ENCODE measurements at regions not wholly inside any gene's neighbourhood (a gene's known extent, or its start where the extent isn't known, plus 50 kb on each side); places are given as distances from the start of the nearest gene placed in this dataset.

GRCh38 chr1:70717211-70717610, 306.1 kb downstream of the CTH start:
- ATAC-seq, result no peak
- H3K79me2 ChIP-seq (ENCODE audit: control insufficient read depth, insufficient read depth, low read length), result no peaks in the 10 kb centered on the region
- no peaks in the 10 kb centered on the region for H3K27me3 ChIP-seq (replicated peaks in 1 of 2; ENCODE audit: control insufficient read depth in 2 of 2, insufficient read depth in 2 of 2, low read length in 1 of 2)
- no peaks in the 10 kb centered on the region for H3K9me3 ChIP-seq (replicated peaks; ENCODE audit: control insufficient read depth, insufficient read depth, low read length)
- no peak for TF ChIP-seq BCL11A (IDR thresholded peaks at IDR 0.05; ENCODE audit: low read depth, low read length)
- TF ChIP-seq RCOR1 (conservative IDR thresholded peaks at IDR 0.05; ENCODE audit: low read depth, low read length), result no peak
- TF ChIP-seq POU2F2 (IDR thresholded peaks at IDR 0.05; ENCODE audit: borderline replicate concordance, low read depth, low read length), result no peak
- TF ChIP-seq JUND (IDR thresholded peaks at IDR 0.05; ENCODE audit: low read depth, low read length), result no peak
- no peak for TF ChIP-seq CREB1 (IDR thresholded peaks at IDR 0.05; ENCODE audit: low read depth)
- TF ChIP-seq CREM (IDR thresholded peaks at IDR 0.05; ENCODE audit: low read depth), result no peak
- no peak for TF ChIP-seq IKZF2 (IDR thresholded peaks at IDR 0.05)
- no peak for TF ChIP-seq NBN (IDR thresholded peaks at IDR 0.05)
- TF ChIP-seq SPI1 (IDR thresholded peaks at IDR 0.05; ENCODE audit: borderline replicate concordance, insufficient read depth, low read depth, low read length), result no peak
- no peak for TF ChIP-seq ZBTB4 (CRISPR knock-in tag; IDR thresholded peaks at IDR 0.05)
- no peak for TF ChIP-seq WRNIP1 (IDR thresholded peaks at IDR 0.05; ENCODE audit: borderline replicate concordance, low read depth, low read length)
- TF ChIP-seq NKRF (conservative IDR thresholded peaks at IDR 0.05), result no peak
- TF ChIP-seq RUNX3 (IDR thresholded peaks at IDR 0.05; ENCODE audit: low read length), result no peak
- no peak for TF ChIP-seq ZNF274 (IDR thresholded peaks at IDR 0.05; ENCODE audit: insufficient read depth, insufficient read length)
- no peak for TF ChIP-seq TCF3 (IDR thresholded peaks at IDR 0.05; ENCODE audit: borderline replicate concordance, insufficient read depth, low read depth, low read length)
- TF ChIP-seq SMAD5 (IDR thresholded peaks at IDR 0.05; ENCODE audit: low read depth), result no peak
- TF ChIP-seq FOXK2 (IDR thresholded peaks at IDR 0.05), result no peak
- TF ChIP-seq SIX5 (IDR thresholded peaks at IDR 0.05; ENCODE audit: low read depth, low read length, severe bottlenecking), result no peak
- no peak overlapping the region for H3K4me3 ChIP-seq
- H3K36me3 ChIP-seq (ENCODE audit: control insufficient read depth in 2 of 2, insufficient read depth in 2 of 2, low read length in 1 of 2), result no peaks in the 10 kb centered on the region
- no peaks in the 10 kb centered on the region for H3K4me1 ChIP-seq (ENCODE audit: control insufficient read depth, insufficient read depth, low read length)
- ChIA-PET RAD21 (ENCODE audit: unreplicated experiment) (no interaction called here), SMC1A (ENCODE audit: uncharacterized antibody, unreplicated experiment) (no interaction called here), POLR2A (no interaction called here), CTCF (no interaction called here)
- no TSS peak for BruUV-seq (replicated peaks)
- no peak overlapping the region for H2AFZ ChIP-seq (ENCODE audit: control insufficient read depth, low read depth, low read length)
- intact Hi-C loops (cut with micrococcal nuclease; ENCODE audit: unreplicated experiment) (no loop called here), in situ Hi-C loops (cut with MboI) (no loop called here)
- no peak overlapping the region for H3K9ac ChIP-seq (ENCODE audit: control insufficient read depth, insufficient read depth, low read length)
- no peak overlapping the region for H3K27ac ChIP-seq (ENCODE audit: control insufficient read depth, insufficient read depth)
- H3K4me2 ChIP-seq (ENCODE audit: control insufficient read depth, insufficient read depth), result no peak overlapping the region
- no peaks in the 10 kb centered on the region for H4K20me1 ChIP-seq (ENCODE audit: control insufficient read depth, insufficient read depth)
- DNase-seq (ENCODE audit: low read depth, low spot score), result no peak
- 10% methylated on average over 2 of the region's 2 CpGs for WGBS (ENCODE audit: insufficient coverage, insufficient replicate concordance, low lambda C conversion rate, missing lambda C conversion rate)
- FAIRE-seq, result no peak

Measured in GM12878 (cell line).